HG03469 (cell line): ENCODE measurements at regions not wholly inside any gene's neighbourhood (a gene's known extent, or its start where the extent isn't known, plus 50 kb on each side); places are given as distances from the start of the nearest gene placed in this dataset.
"Not testable (repeated sequence)": the region's sequence is repeated elsewhere in the genome, so short reads cannot be mapped to it uniquely, and the experiment has no call there.

Experiments used
- ATAC-seq: cut with Tn5 transposase; IDR thresholded peaks from one replicate; pipeline ENCODE4 v1.9.1; 2021; ENCODE audit warnings: mild to moderate bottlenecking, moderate library complexity, moderate number of reproducible peaks; ENCODE audit not compliant: unreplicated experiment

GRCh38 chr4:151519728-151520415 lies 110.9 kb downstream of the FHIP1A start:
- no peak for ATAC-seq

DNA sequence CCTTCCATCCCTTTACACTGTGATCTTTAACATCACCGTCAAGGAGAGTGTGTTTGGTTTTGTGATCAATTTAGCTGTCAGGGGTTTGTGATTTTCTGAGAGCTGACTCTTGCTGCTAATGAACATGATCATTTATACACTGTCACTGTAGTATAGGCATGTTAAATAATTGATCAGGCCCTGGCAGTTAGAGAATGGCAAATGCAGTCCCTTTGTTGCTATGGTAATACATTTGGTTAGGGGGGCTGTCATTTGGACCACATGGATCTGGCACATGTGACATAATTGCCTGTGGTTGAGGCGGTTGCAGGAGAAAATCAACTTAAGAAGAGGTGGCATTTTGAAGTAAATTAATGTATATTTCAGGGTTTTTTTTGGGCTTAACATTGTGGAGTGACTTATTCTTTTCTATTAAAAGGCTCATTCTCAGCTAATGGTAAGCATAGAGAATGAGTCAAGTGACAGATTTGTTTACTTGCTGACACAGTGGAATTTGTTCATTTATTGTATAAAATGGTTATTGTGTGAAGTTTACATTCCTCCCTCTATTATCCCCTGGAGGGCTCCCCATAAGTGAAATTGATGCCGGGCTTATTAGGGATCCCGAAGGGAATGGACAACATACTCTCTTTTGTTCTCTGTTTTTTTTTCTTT lies 114.0 kb downstream of the FHIP1A start:
- ATAC-seq = no peak

- ATAC-seq = no peak
These were observed 115.6 kb downstream of the FHIP1A start for GRCh38 chr4:151524610-151525009.

DNA sequence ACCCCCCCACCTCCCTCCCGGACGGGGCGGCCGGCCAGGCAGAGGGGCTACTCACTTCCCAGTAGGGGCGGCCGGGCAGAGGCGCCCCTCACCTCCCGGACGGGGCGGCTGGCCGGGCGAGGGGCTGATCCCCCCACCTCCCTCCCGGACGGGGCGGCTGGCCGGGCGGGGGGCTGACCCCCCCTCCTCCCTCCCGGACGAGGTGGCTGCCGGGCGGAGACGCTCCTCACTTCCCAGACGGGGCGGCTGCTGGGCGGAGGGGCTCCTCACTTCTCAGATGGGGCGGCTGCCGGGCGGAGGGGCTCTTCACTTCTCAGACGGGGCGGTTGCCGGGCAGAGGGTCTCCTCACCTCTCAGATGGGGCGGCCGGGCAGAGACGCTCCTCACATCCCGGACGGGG lies 117.5 kb downstream of the FHIP1A start:
- ATAC-seq = not testable (repeated sequence)

- no peak for ATAC-seq
These were observed 118.7 kb downstream of the FHIP1A start for GRCh38 chr4:151527699-151528098.

DNA sequence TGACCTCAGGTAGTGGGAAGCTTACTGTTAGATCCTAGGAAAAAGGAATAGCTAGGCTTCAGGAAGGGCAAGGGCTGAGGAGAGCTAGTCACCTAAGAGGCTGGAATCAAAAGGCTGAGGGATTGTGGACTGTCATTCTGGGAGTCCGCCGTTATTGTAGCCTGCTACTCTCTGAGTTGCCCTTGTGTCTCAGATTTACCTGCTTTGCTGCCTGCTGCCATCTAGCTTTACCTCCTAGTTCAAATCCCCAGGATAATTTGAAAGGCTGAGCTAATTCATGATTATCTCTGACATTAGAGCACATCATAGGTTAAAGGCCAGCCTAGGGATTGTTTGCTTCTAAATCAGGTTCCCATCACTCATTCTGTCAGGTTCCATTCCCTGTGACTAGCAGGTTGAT lies 120.2 kb downstream of the FHIP1A start:
- ATAC-seq = no peak

DNA sequence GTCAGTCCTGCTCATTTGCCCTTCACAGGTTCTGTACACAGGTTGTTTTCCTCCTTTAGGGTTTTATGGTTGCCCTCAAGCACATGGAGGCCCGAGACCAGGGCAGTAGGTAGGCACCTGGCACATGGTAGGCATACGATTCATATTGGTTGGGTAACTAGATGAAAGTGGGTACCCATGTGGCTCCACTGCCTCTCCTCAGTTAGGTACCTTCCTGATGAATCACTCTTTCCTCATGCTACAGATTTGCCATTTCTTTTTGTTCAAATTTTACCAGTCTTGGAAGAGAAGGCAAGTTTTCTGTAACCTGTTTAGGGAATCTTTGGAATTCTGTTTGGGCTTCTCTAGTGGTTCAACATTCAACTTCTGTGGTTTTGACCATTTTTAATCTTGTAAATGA lies 121.3 kb downstream of the FHIP1A start:
- ATAC-seq = no peak

- ATAC-seq = no peak
These were observed 121.8 kb downstream of the FHIP1A start for GRCh38 chr4:151530783-151531182.

GRCh38 chr4:151532001-151532708 lies 123.2 kb downstream of the FHIP1A start:
- no peak for ATAC-seq

- ATAC-seq = no peak
These were observed 125.2 kb downstream of the FHIP1A start for GRCh38 chr4:151534195-151534594.

GRCh38 chr4:151535366-151535765 lies 126.4 kb downstream of the FHIP1A start:
- no peak for ATAC-seq

DNA sequence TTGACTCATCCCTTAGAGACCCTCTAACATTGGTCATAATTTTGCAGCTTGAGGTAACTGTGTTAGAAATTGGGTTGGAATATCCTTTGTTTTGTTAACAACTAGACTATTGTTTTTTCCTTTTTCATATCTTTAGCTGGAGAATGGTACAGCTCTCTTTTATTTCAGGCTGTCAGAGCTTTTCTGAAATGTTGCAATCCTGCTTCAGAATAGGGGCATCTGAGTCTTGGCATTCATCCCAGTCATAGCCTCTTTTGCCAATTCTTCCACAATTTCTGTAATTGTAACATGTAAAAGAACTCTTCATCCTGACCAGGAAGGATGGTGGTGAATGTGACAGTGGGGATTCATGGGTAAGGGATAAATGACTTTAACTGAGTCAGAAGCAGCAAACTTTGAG lies 128.7 kb downstream of the FHIP1A start:
- ATAC-seq = no peak

DNA sequence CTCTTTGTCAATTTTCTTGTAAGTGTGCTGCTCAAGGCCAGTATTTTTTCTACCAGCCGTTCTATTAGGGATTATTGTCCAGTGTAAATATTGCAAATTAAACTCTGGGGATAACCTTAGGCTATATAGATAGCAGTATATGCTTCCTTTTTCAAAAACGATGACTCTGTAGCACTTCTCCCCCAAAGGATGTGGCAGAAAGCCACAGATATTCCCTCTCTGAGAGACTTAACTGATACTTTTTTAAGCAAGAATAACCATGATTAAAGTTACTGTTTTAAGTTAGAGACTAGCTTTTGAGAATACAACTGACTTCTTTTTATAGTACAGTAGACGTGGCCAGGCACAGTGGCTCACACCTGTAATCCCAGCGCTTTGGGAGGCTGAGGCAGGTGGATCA lies 130.0 kb downstream of the FHIP1A start:
- no peak for ATAC-seq

- ATAC-seq = no peak
These were observed 131.9 kb downstream of the FHIP1A start for GRCh38 chr4:151540728-151541388.

- no peak for ATAC-seq
These were observed 132.6 kb downstream of the FHIP1A start for GRCh38 chr4:151541389-151542071.

DNA sequence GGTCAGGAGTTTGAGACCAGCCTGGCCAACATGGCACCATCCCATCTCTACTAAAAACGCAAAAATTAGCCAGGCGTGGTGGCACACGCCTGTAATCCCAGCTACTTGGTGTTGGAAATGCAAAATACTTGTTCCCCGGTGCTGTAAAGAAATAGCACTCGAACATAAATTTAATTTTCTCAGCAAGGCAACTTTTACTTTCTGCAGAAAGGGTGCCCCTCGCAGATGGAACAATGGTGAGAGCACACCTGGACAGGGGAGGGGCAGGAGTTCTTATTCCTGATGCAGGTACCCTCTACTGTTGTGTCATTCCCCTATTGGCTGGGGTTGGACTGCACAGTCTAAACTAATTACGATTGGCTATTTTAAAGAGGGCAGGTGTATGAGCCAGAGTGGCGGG lies 139.7 kb downstream of the FHIP1A start:
- no peak for ATAC-seq

DNA sequence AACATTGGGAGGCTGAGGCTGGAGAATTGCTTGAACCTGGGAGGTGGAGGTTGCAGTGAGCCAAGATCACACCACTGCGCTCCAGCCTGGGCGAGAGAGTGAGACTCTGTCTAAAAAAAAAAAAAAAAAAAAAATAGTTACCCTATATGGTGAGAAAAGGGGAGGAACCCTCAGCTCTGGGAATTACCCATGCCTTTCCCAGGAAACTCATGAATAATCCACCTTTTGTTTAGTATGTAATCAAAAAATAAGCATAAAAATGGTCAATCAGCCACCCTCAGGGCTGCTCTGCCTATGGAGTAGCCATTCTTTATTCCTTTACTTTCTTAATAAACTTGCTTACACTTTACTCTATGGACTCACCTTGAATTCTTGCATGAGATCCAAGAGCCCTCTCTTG lies 140.4 kb downstream of the FHIP1A start:
- ATAC-seq = not testable (repeated sequence)

- no peak for ATAC-seq
These were observed 144.9 kb downstream of the FHIP1A start for GRCh38 chr4:151553874-151554273.

DNA sequence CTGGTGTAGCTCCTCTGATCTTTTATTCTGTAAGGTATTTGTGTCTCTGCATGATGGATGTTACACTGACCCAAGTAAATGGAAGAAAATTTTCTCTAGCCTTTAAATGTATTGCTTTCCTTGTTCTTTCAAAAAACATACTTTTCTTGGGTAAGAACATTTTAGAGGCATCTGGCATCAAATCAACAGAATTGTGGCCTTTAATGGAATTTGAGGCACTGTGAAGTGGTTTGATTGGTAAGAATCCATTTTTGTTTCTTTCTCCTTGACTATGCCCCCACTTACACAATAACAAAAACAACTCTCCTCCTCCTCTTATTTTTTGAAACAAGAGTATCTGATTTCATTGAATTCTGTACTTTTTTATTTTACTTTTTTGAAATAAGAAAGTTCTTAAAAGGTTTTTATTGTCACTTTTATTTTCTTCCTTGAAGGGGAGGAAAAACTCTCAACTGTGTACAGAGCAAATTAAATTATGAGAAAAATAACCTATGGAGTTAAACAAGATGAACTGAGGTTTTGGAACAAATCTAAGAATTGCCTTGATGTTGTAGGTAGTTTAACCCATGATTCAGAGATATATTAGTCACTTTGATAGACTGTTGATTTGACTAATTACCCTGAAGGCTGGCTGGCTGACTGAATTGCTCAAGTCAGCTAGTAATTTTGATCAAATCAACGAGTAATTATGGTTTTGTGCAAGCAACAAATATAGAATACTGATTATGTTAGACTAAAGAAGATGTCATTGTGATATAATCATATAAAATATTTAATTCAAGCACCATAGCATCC lies 146.4 kb downstream of the FHIP1A start:
- ATAC-seq = no peak

DNA sequence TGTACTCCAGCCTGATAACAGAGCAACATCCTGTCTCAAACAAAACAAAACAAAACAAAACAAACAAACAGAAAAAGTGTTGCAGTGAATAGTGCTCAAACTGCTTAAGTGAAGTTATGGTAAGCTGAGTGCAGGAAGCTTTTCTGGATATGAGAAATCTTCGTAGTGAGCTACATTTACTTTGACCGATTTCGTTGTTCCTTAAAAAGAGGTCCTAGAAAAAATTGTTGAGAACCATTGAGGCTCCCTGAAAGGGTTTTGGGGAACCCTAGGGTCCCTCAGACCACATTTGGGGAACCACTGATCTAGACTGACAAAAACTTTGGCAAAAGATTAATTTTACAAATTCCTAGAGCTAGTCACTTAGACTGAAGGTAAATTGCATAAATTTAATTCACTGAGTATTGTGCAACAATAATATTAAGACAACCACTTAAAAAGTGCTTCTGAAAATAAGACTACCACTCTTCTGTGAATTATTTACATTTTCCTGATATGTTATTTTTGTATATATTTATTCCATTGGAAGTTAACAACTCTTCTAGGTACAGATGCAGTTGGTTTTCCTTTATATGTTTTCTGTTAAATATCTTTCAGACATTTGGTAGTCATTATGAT lies 149.6 kb downstream of the FHIP1A start:
- ATAC-seq = no peak
